K562 (cell line): ENCODE measurements at regions not wholly inside any gene's neighbourhood (a gene's known extent, or its start where the extent isn't known, plus 50 kb on each side); places are given as distances from the start of the nearest gene placed in this dataset.

Source experiments
- ATAC-seq: fragments of 200-7000 bp; cut with Tn5 transposase; 3 replicates; pipeline ENCODE4 v1.9.1; 2020; ENCODE audit warnings: moderate library complexity
- BruUV-seq: library from RNA; stranded (reverse); fragments of 400-500 nt; replicated peaks from 2 replicates; lab custom pipeline; 2021; lab: Mats Ljungman, UMichigan
- CTCF ChIA-PET: fragments of 300-600 bp; formaldehyde crosslinking; extraction: SDS; loops from one replicate; lab custom pipeline; 2021; ENCODE audit warnings: low intra/inter-chr PET ratio; lab: Yijun Ruan, JAX
- POLR2A ChIA-PET: fragments of 300-600, 350-650 bp; sonication (Branson Sonifier 250); formaldehyde crosslinking; extraction: SDS; loops from one replicate; lab custom pipeline; 2021; ENCODE audit warnings: antibody characterized with exemption, inconsistent platforms; lab: Yijun Ruan, JAX
- DNase-seq, 4 experiments: peaks; one replicate each; pipeline versions ENCODE4 v3.0.0 to v3.0.0-alpha.2; 2011 to 2018; ENCODE audit warnings: low spot score in 3 of 4, mixed read lengths in 3 of 4; ENCODE audit errors: extremely low read depth in 1 of 4
- FAIRE-seq: peaks from 2 replicates; lab custom pipeline; 2011; peaks lifted over from hg19 to GRCh38; lab: Jason Lieb, UNC
- H2AFZ ChIP-seq: 2 replicates; pipeline ENCODE4 v1.6.0; 2011; ENCODE audit warnings: low read depth, low read length, control low read depth, inconsistent platforms
- H3K27ac ChIP-seq: fragments of 200-600 bp; 3 replicates; pipeline ENCODE4 v1.8.0; 2011; ENCODE audit warnings: low read depth, mild to moderate bottlenecking, control low read depth, inconsistent platforms, low read length, moderate library complexity, mixed read lengths; ENCODE audit errors: extremely low read depth
- H3K27me3 ChIP-seq, 2 experiments: fragments of 300-600 bp in 1 of 2; 2 replicates in 1 of 2; 3 replicates in 1 of 2; pipeline versions ENCODE4 v1.6.0 to v1.8.0; 2011; ENCODE audit warnings: inconsistent platforms in 2 of 2, low read length in 2 of 2, mild to moderate bottlenecking in 1 of 2, mixed read lengths in 1 of 2, moderate library complexity in 1 of 2; ENCODE audit not compliant: control insufficient read depth in 2 of 2, insufficient read depth in 2 of 2
- H3K36me3 ChIP-seq: fragments of 300-600 bp; 3 replicates; pipeline ENCODE4 v1.8.0; 2011; ENCODE audit warnings: mild to moderate bottlenecking, low read length, inconsistent platforms; ENCODE audit not compliant: control insufficient read depth, insufficient read depth
- H3K4me1 ChIP-seq, 2 experiments: fragments of 200-600 bp in 1 of 2; replicated peaks in 1 of 2; 2 replicates in 1 of 2; 3 replicates in 1 of 2; pipeline versions ENCODE4 v1.5.1 to v1.8.0; 2011; ENCODE audit warnings: inconsistent platforms in 2 of 2, low read length in 2 of 2, mild to moderate bottlenecking in 1 of 2, mixed read lengths in 1 of 2, moderate library complexity in 1 of 2; ENCODE audit not compliant: control insufficient read depth in 2 of 2, insufficient read depth in 2 of 2
- H3K4me2 ChIP-seq: 2 replicates; pipeline ENCODE4 v1.6.1; 2011; ENCODE audit warnings: low read length, control low read depth, inconsistent platforms, mixed read lengths; ENCODE audit not compliant: insufficient read depth
- H3K4me3 ChIP-seq: fragments of 200-600 bp; sonication (generic), shearing (Covaris generic); 2 replicates; pipeline ENCODE4 v1.5.1; 2016; ENCODE audit warnings: control low read depth, inconsistent platforms
- H3K79me2 ChIP-seq: fragments of 200-600 bp; 3 replicates; pipeline ENCODE4 v1.8.0; 2011; ENCODE audit warnings: low read length, inconsistent platforms; ENCODE audit not compliant: control insufficient read depth, insufficient read depth
- H3K9ac ChIP-seq, 2 experiments: 2 replicates each; pipeline versions ENCODE4 v1.6.0 to v1.6.1; 2011; ENCODE audit warnings: low read depth in 2 of 2, low read length in 2 of 2, control low read depth in 1 of 2, inconsistent platforms in 1 of 2, mild to moderate bottlenecking in 1 of 2, mixed read lengths in 1 of 2; ENCODE audit not compliant: insufficient read depth in 1 of 2
- H3K9me1 ChIP-seq: one replicate; pipeline ENCODE4 v1.6.0; 2011; ENCODE audit warnings: inconsistent platforms, mild to moderate bottlenecking, low read length, moderate library complexity; ENCODE audit not compliant: control insufficient read depth, insufficient read depth
- H3K9me3 ChIP-seq: replicated peaks from 2 replicates; pipeline ENCODE4 v1.5.1; 2011; ENCODE audit warnings: low read depth, low read length, inconsistent platforms; ENCODE audit not compliant: control insufficient read depth, insufficient read depth
- H4K20me1 ChIP-seq: replicated peaks from 2 replicates; pipeline ENCODE4 v1.6.1; 2011; ENCODE audit warnings: low read length, inconsistent platforms, mixed read lengths; ENCODE audit not compliant: control insufficient read depth, insufficient read depth
- ATF7 ChIP-seq: fragments of 450-650 bp; IDR thresholded peaks from 2 replicates; pipeline ENCODE4 v1.7.1; 2014; ENCODE audit warnings: mild to moderate bottlenecking, moderate library complexity
- CBFB ChIP-seq: sonication (generic); formaldehyde crosslinking; IDR thresholded peaks from 2 replicates; pipeline ENCODE4 v1.4.0; 2020; ENCODE audit warnings: mild to moderate bottlenecking, missing genetic modification reagents
- CBX2 ChIP-seq: fragments of 200-600 bp; sonication (generic); IDR thresholded peaks from one replicate; pipeline ENCODE4 v1.6.1; 2012; ENCODE audit warnings: mild to moderate bottlenecking, low read length, inconsistent platforms; ENCODE audit not compliant: insufficient read depth, poor library complexity, severe bottlenecking
- E2F3 ChIP-seq: fragments of 250-450 bp; sonication (Bioruptor Pico); IDR thresholded peaks from 2 replicates; pipeline ENCODE4 v1.4.0; 2020; ENCODE audit warnings: mild to moderate bottlenecking
- EHMT2 ChIP-seq: fragments of 450-650 bp; IDR thresholded peaks from 2 replicates; pipeline ENCODE4 v1.6.1; 2018; ENCODE audit warnings: antibody characterized with exemption
- GTF3C2 ChIP-seq: IDR thresholded peaks from 3 replicates; pipeline ENCODE4 v1.6.1; 2011; ENCODE audit warnings: borderline replicate concordance, mild to moderate bottlenecking, moderate library complexity; ENCODE audit not compliant: insufficient read length; ENCODE audit errors: extremely low read depth
- HLTF ChIP-seq: fragments of 450-650 bp; IDR thresholded peaks from 2 replicates; pipeline ENCODE4 v1.6.1; 2016
- HMGN3 ChIP-seq: IDR thresholded peaks from 2 replicates; pipeline ENCODE4 v1.6.1; 2011; ENCODE audit warnings: borderline replicate concordance, low read depth, mild to moderate bottlenecking, mixed read lengths, low read length; ENCODE audit not compliant: insufficient read length; ENCODE audit errors: extremely low read depth
- KDM2B ChIP-seq: fragments of 250-450 bp; sonication (Bioruptor Pico); IDR thresholded peaks from 2 replicates; pipeline ENCODE4 v1.8.0; 2021; ENCODE audit warnings: mild to moderate bottlenecking, moderate library complexity
- KLF1 ChIP-seq: fragments of 450-650 bp; IDR thresholded peaks from 2 replicates; pipeline ENCODE4 v1.6.1; 2016; ENCODE audit warnings: missing genetic modification characterization, missing compliant biosample characterization
- PREB ChIP-seq: sonication (generic); formaldehyde crosslinking; IDR thresholded peaks from 2 replicates; pipeline ENCODE4 v1.8.1; 2023; ENCODE audit warnings: mild to moderate bottlenecking, missing genetic modification reagents
- RBM14 ChIP-seq: fragments of 200-400 bp; formaldehyde crosslinking; IDR thresholded peaks from 2 replicates; pipeline ENCODE4 v1.6.1; 2018; ENCODE audit warnings: low read depth, mild to moderate bottlenecking, low read length, moderate library complexity, borderline replicate concordance; ENCODE audit not compliant: insufficient read depth
- TGIF2 ChIP-seq: sonication (generic); formaldehyde crosslinking; IDR thresholded peaks from 2 replicates; pipeline ENCODE4 v1.8.1; 2022; ENCODE audit warnings: mild to moderate bottlenecking, missing genetic modification reagents, moderate library complexity
- ZKSCAN3 ChIP-seq: fragments of 250-450 bp; sonication (Bioruptor Pico); IDR thresholded peaks from 2 replicates; pipeline ENCODE4 v1.4.0; 2020
- ZNF24 ChIP-seq: fragments of 450-650 bp; IDR thresholded peaks from 2 replicates; pipeline ENCODE4 v1.6.1; 2016
- ZNF384 ChIP-seq: IDR thresholded peaks from 2 replicates; pipeline ENCODE4 v1.6.1; 2012; ENCODE audit warnings: low read depth, low read length, improper control_type of control experiment
- ZNF583 ChIP-seq: fragments of 250-450 bp; sonication (Bioruptor Pico); IDR thresholded peaks from 2 replicates; pipeline ENCODE4 v1.4.0; 2020
- ZSCAN32 ChIP-seq: fragments of 450-650 bp; formaldehyde crosslinking; IDR thresholded peaks from 2 replicates; pipeline ENCODE4 v1.4.0; 2020; ENCODE audit warnings: mild to moderate bottlenecking, moderate library complexity
- WGBS: fragments of 100-300 bp; shearing (Covaris generic); methylation state at CpG from one replicate; pipeline ENCODE4 v1.1.6; 2016; ENCODE audit warnings: low coverage, mixed read lengths; ENCODE audit not compliant: insufficient coverage; ENCODE audit errors: missing lambda C conversion rate; 5-methylcytosine and 5-hydroxymethylcytosine counted together
- in situ Hi-C: fragments of 300-500 bp; cut with MboI; formaldehyde crosslinking; loops from 4 replicates; pipeline ENCODE4 v1.15.0; 2018; ENCODE audit warnings: inconsistent platforms, mixed read lengths
- intact Hi-C: fragments of 100-400 bp; cut with micrococcal nuclease; formaldehyde crosslinking; loops from 2 replicates; pipeline ENCODE4 v1.14.2; 2022

GRCh38 chr6:166715992-166716391, 88.9 kb upstream of the RPS6KA2 start:
- H3K36me3 ChIP-seq = no peaks in the 10 kb centered on the region
- no peak for ATAC-seq
- 13% methylated on average over 8 of the region's 8 CpGs for WGBS
- no peaks in the 10 kb centered on the region for H3K79me2 ChIP-seq
- CTCF ChIA-PET = interaction anchor here (0.6 kb wide), 1 partner anchor 606 kb away, joined by 4 read pairs; no protein-coding TSS in a partner anchor
- POLR2A ChIA-PET = no interaction called here
- no peaks in the 10 kb centered on the region for H4K20me1 ChIP-seq
- intact Hi-C loops = no loop called here
- no peak overlapping the region for H3K4me2 ChIP-seq
- no peaks in the 10 kb centered on the region for H3K9me3 ChIP-seq
- no peak overlapping the region for H3K4me3 ChIP-seq
- no peak for DNase-seq
- FAIRE-seq = no peak
- no peak overlapping the region for H3K27ac ChIP-seq
- H3K4me1 ChIP-seq = no peaks in the 10 kb centered on the region
- no peak for TF ChIP-seq ZKSCAN3 (CRISPR knock-in tag)
- no peak for TF ChIP-seq PREB (CRISPR knock-in tag)
- TF ChIP-seq E2F3 = no peak
- TF ChIP-seq KLF1 (tag) = no peak
- TF ChIP-seq ZNF24 = no peak
- no peak for TF ChIP-seq RBM14
- no peak for TF ChIP-seq CBX2
- TF ChIP-seq ZNF583 = no peak
- no peak for TF ChIP-seq EHMT2
- TF ChIP-seq HMGN3 = no peak
- TF ChIP-seq ZNF384 = no peak
- no peak for TF ChIP-seq ATF7
- TF ChIP-seq GTF3C2 = no peak
- no peak for TF ChIP-seq CBFB (CRISPR knock-in tag)
- no peak for TF ChIP-seq TGIF2
- no peak for TF ChIP-seq HLTF
- no peak for TF ChIP-seq KDM2B (CRISPR knock-in tag)
- TF ChIP-seq ZSCAN32 = no peak
- H2AFZ ChIP-seq = no peak overlapping the region
- no peak overlapping the region for H3K9ac ChIP-seq
- H3K9me1 ChIP-seq = no peaks in the 10 kb centered on the region
- H3K27me3 ChIP-seq = peaks cover 36 to 77% of the 10 kb centered on the region in 2 experiments
- no TSS peak for BruUV-seq
- in situ Hi-C loops = no loop called here
